H54 (cell line): ENCODE measurements at regions not wholly inside any gene's neighbourhood (a gene's known extent, or its start where the extent isn't known, plus 50 kb on each side); places are given as distances from the start of the nearest gene placed in this dataset.

Experiments
- DNase-seq: peaks from one replicate; pipeline ENCODE4 v3.0.0; 2011; ENCODE audit warnings: low spot score, mixed read lengths; ENCODE audit not compliant: insufficient read length
- FAIRE-seq: peaks from 3 replicates; lab custom pipeline; 2011; peaks lifted over from hg19 to GRCh38; lab: Jason Lieb, UNC
- POLR2A ChIP-seq: IDR thresholded peaks from 2 replicates; pipeline ENCODE4 v1.6.1; 2011; ENCODE audit warnings: low read depth, mild to moderate bottlenecking, low read length

- FAIRE-seq (no peak), DNase-seq (no peak)
- no peak for TF ChIP-seq POLR2A
Measured at GRCh38 chr1:95699149-95699953, 465.3 kb downstream of the RWDD3 start.

GRCh38 chr1:95701450-95702173 lies 467.6 kb downstream of the RWDD3 start:
- TF ChIP-seq POLR2A = no peak
- FAIRE-seq (no peak), DNase-seq (no peak)

- DNase-seq (no peak), FAIRE-seq (no peak)
- TF ChIP-seq POLR2A = no peak
Measured at GRCh38 chr1:95703046-95703445, 469.0 kb downstream of the RWDD3 start.

- FAIRE-seq (no peak), DNase-seq (no peak)
- no peak for TF ChIP-seq POLR2A
Measured at GRCh38 chr1:95716097-95716496, 482.1 kb downstream of the RWDD3 start.

GRCh38 chr1:95716550-95716949 lies 482.5 kb downstream of the RWDD3 start:
- no peak for TF ChIP-seq POLR2A
- DNase-seq (no peak), FAIRE-seq (no peak)

- no peak for TF ChIP-seq POLR2A
- DNase-seq (no peak), FAIRE-seq (no peak)
Measured at GRCh38 chr1:95723346-95723745, 489.3 kb downstream of the RWDD3 start.

- no peak for DNase-seq
- no peak for TF ChIP-seq POLR2A
- FAIRE-seq = no peak
Measured at GRCh38 chr1:95728841-95729240, 494.8 kb downstream of the RWDD3 start.

- no peak for DNase-seq
- no peak for TF ChIP-seq POLR2A
- FAIRE-seq = no peak
Measured at GRCh38 chr1:95730986-95731385, 497.0 kb downstream of the RWDD3 start.

GRCh38 chr1:95731466-95731865 lies 497.5 kb downstream of the RWDD3 start:
- no peak for FAIRE-seq
- DNase-seq = no peak
- TF ChIP-seq POLR2A = no peak

- FAIRE-seq (no peak), DNase-seq (no peak)
- no peak for TF ChIP-seq POLR2A
Measured at GRCh38 chr1:95733031-95733430, 499.0 kb downstream of the RWDD3 start.

GRCh38 chr1:95733671-95734070 lies 499.7 kb downstream of the RWDD3 start:
- TF ChIP-seq POLR2A = no peak
- FAIRE-seq = no peak
- no peak for DNase-seq

- TF ChIP-seq POLR2A = no peak
- FAIRE-seq = no peak
- DNase-seq = no peak
Measured at GRCh38 chr1:95734560-95734959, 500.6 kb downstream of the RWDD3 start.

- FAIRE-seq (no peak), DNase-seq (no peak)
- no peak for TF ChIP-seq POLR2A
Measured at GRCh38 chr1:95742591-95743089, 508.6 kb downstream of the RWDD3 start.

GRCh38 chr1:95744731-95745130 lies 510.7 kb downstream of the RWDD3 start:
- DNase-seq (no peak), FAIRE-seq (no peak)
- no peak for TF ChIP-seq POLR2A
